HG03135 (cell line): ENCODE measurements at regions not wholly inside any gene's neighbourhood (a gene's known extent, or its start where the extent isn't known, plus 50 kb on each side); places are given as distances from the start of the nearest gene placed in this dataset.
"Not testable (repeated sequence)": the region's sequence is repeated elsewhere in the genome, so short reads cannot be mapped to it uniquely, and the experiment has no call there.

Source experiments
- ATAC-seq: cut with Tn5 transposase; IDR thresholded peaks from one replicate; pipeline ENCODE4 v1.9.1; 2021; ENCODE audit warnings: mild to moderate bottlenecking, moderate library complexity; ENCODE audit not compliant: unreplicated experiment

GRCh38 chr2:116917196-116917595 lies 897.3 kb upstream of the DDX18 start:
- ATAC-seq, result no peak

DNA sequence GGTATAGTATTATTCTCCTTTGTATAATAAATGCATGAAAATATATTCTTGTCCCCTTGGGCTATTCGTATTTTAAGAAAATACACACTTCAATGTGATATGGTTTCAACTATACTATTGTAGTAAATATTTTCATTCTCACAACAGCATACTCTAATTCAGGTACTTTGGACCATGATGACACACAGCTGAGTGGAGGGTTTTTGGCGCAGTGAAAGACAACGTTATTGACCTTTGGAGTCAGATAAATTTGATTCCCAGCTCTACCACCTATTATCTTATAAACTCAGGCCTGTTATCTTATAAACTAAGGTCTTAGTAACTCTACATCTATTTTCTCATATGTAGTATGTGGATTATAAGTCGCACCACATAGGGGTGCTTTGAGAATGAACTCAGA lies 895.9 kb upstream of the DDX18 start:
- no peak for ATAC-seq

GRCh38 chr2:116922414-116922813 lies 892.1 kb upstream of the DDX18 start:
- ATAC-seq, result no peak

- ATAC-seq, result no peak
Observed at GRCh38 chr2:116924509-116924908, 890.0 kb upstream of the DDX18 start.

GRCh38 chr2:116935097-116935814 lies 879.2 kb upstream of the DDX18 start:
- ATAC-seq, result no peak

DNA sequence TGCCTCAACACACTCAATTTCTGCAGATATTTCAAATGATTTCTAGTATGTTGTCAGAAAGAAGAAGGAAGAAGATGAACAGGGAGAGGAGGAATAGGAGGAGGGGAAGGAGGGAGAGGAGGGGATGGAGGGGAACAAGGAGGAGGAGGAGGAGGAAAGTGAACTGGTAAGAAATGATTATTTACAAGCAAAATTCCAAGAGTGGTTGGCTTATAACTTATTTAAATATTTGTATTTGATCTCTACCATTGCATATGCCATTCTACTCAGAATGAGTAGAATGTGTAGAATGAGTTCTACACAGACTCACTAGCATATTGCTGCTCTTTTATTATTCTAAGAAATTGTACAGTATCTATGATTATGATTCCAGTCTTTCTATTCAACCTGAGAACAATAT lies 866.2 kb upstream of the DDX18 start:
- no peak for ATAC-seq

DNA sequence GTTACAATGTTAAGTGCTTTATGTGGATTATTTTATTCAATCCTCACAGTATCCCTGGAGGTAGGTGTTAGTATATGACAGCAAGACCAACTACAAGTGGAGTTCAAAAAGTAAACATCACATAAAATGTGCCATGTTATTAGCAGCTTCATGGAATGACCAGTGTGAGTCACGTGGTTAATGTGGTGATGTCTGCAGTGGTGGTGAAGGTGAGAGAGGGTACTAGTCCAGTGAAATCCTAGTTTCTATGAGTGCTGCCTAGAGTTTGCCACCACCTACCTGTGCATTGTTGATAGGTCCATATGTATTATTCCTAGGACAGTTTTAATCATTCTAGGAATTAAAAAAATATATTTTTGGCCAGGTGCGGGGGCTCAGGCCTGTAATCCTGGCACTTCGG lies 865.2 kb upstream of the DDX18 start:
- ATAC-seq, result no peak

DNA sequence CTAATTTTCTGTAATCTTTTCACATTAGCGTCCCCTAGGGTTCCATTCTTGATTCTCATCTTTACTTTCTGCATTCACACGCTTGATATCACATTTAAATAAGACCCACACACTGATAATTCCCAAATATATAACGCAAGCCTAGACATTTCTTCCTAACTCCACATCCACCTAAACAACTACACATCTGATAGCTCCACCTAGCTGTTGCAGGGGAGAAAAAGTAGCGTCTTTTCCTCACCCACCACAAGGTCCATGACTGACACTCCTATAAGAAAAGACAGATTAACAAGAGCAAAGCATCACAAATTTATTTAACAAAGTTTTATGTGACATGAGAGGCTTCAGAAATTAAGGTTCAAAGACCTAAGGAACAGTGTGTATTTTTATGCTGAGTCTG lies 862.2 kb upstream of the DDX18 start:
- ATAC-seq, result no peak

- ATAC-seq, result no peak
Observed at GRCh38 chr2:116955646-116956045, 858.8 kb upstream of the DDX18 start.

DNA sequence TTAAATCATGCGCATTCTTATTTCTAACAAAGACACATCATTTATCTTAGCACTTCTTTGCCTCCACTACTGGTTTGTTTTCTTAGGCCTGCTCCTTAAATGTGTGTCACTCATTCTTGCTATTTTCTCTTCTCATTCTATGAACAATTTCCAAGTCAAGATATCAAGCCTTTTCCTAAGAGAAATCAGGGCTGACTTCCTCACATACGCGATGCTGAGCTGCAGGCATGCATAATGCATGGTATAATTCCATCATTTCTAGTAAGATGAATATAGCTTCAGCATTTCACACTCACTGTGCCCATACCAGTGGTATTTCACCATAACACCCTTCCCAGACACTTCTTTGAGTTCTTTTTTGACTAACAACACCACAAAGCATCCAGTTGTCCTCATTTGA lies 838.9 kb upstream of the DDX18 start:
- no peak for ATAC-seq

GRCh38 chr2:116979916-116980764 lies 834.4 kb upstream of the DDX18 start:
- no peak for ATAC-seq

GRCh38 chr2:116987447-116987846 lies 827.0 kb upstream of the DDX18 start:
- no peak for ATAC-seq

GRCh38 chr2:116988303-116988702 lies 826.2 kb upstream of the DDX18 start:
- no peak for ATAC-seq

- no peak for ATAC-seq
Observed at GRCh38 chr2:117019357-117019756, 795.1 kb upstream of the DDX18 start.

GRCh38 chr2:117027646-117028045 lies 786.8 kb upstream of the DDX18 start:
- ATAC-seq, result no peak

GRCh38 chr2:117028708-117029107 lies 785.8 kb upstream of the DDX18 start:
- not testable (repeated sequence) for ATAC-seq

DNA sequence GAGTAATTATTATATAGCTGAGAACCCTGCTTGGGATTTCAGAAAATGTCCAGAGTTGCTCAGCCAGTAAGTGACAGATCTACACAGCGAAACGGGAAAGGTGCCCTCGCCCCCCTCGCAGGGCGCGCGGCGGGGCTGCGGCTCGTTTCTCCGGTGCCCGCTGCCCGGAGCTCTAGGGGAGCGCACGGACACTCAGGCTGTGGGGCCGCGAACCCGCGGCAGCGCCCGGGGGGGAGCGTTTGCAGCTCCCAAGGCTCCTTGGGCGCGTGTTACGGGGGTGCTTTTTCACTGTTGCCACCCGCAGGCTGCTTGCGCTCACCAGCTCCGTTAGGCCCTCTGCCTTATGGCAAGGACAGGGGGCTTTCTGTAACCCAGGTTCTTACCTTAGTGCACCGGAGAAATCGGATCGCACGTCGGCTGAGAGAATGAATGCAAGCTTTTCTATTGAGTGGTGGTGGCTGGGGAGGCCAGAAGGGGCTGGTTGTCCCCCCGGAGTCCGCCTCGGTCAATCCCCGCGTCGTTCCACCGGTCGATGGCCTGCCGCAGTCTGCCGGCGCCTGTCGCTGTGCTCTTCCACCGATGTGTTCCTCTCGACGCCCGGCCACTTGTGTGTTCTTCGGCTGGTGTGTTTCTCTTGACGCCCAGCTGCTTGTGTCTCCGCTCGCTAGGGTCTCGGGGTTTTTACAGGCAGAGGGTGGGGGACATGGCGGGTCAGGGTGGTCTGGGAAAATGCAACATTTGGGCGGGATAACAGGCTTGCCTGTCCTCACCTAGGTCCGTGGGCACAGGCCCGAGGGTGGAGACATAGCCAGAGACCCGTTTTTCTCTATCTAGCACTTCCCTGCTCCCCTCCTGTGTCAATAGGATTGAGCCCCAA lies 758.8 kb upstream of the DDX18 start:
- ATAC-seq, result no peak

DNA sequence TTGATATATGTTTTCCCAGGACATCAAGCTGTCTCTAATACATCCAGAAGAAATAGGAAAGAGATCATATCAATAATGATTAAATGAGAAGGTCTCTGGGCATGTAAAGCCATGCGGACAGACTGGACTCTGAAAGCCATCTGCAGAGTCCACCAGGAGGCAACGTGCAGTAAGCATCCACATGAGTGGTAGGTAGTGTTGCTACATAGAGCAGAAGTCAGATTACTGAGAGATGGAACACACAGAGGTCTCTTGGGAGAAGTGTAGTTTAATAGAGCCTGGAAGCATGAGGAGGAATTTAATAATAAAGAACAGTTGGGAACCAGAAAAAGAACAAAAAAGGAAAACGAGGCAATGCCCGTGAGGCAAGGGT lies 758.1 kb upstream of the DDX18 start:
- no peak for ATAC-seq

DNA sequence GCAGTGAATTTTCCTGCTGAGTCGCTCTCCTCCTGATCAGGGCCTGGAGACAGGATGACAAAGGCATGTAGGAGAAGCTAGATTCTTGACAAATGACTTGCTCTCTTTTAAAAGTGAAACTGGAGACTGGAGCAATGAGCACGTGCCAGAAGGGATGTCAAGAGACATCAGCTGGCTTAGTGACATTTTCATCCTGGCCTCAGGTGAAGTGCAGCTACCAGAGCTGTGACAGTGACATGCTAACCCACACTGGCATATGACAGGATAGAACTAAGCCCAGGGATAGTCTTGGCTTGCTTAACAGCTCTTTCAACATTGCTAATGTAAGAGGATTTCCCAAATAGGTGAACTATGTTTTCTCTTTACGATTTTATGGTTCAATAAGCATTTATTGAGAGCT lies 757.5 kb upstream of the DDX18 start:
- ATAC-seq, result no peak

GRCh38 chr2:117058366-117058765 lies 756.1 kb upstream of the DDX18 start:
- peak; percentile 76 for ATAC-seq

- ATAC-seq, result no peak
Observed at GRCh38 chr2:117064021-117064420, 750.5 kb upstream of the DDX18 start.
